ENCODE measurements at regions not wholly inside any gene's neighbourhood (a gene's known extent, or its start where the extent isn't known, plus 50 kb on each side); places are given as distances from the start of the nearest gene placed in this dataset.

DNA sequence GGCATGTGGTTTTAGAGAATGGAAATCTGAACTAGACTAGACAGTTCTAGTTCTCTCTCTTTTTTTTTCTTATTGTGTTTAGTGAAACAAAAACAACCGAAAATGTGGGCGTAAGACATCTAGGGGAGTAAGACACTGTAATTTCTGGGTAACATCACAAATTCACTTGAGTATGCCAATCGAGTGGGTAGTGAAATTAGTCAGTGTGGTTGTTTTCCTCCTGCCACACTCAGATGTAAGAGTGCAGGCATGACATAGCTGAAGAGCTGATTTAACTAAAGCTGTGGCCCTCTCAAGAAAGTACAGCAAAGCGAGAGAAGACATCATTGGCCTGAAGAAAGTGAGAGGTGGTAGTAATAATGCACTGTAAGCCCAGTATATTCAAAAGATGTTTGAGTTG, 1585.3 kb upstream of the AGA start:
- TF ChIP-seq, protein P1, sequence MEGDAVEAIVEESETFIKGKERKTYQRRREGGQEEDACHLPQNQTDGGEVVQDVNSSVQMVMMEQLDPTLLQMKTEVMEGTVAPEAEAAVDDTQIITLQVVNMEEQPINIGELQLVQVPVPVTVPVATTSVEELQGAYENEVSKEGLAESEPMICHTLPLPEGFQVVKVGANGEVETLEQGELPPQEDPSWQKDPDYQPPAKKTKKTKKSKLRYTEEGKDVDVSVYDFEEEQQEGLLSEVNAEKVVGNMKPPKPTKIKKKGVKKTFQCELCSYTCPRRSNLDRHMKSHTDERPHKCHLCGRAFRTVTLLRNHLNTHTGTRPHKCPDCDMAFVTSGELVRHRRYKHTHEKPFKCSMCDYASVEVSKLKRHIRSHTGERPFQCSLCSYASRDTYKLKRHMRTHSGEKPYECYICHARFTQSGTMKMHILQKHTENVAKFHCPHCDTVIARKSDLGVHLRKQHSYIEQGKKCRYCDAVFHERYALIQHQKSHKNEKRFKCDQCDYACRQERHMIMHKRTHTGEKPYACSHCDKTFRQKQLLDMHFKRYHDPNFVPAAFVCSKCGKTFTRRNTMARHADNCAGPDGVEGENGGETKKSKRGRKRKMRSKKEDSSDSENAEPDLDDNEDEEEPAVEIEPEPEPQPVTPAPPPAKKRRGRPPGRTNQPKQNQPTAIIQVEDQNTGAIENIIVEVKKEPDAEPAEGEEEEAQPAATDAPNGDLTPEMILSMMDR (conservative IDR thresholded peaks at IDR 0.05; ENCODE audit: low read depth, low read length): no peak
- TF ChIP-seq EZH2 (IDR thresholded peaks at IDR 0.05; ENCODE audit: borderline replicate concordance, low read depth, low read length, poor library complexity, severe bottlenecking): no peak
